HL-60 (cell line): ENCODE measurements at regions not wholly inside any gene's neighbourhood (a gene's known extent, or its start where the extent isn't known, plus 50 kb on each side); places are given as distances from the start of the nearest gene placed in this dataset.

Source experiments
- GABPA ChIP-seq: IDR thresholded peaks from 2 replicates; pipeline ENCODE4 v1.6.1; 2012; ENCODE audit warnings: low read depth
- POLR2AphosphoS5 ChIP-seq: IDR thresholded peaks from 2 replicates; pipeline ENCODE4 v1.6.1; 2012; ENCODE audit warnings: low read depth
- SPI1 ChIP-seq: IDR thresholded peaks from 2 replicates; pipeline ENCODE4 v1.6.1; 2012; ENCODE audit warnings: low read depth, mild to moderate bottlenecking, borderline replicate concordance
- TF ChIP-seq, protein P1 (sequence below): IDR thresholded peaks from one replicate; pipeline ENCODE4 v1.5.1; 2011; ENCODE audit warnings: low read length, control low read depth, inconsistent platforms; ENCODE audit not compliant: insufficient read depth
- TF ChIP-seq, protein P2 (sequence below): IDR thresholded peaks from 2 replicates; pipeline ENCODE4 v1.6.1; 2012; ENCODE audit warnings: low read depth; ENCODE audit not compliant: insufficient replicate concordance

DNA sequence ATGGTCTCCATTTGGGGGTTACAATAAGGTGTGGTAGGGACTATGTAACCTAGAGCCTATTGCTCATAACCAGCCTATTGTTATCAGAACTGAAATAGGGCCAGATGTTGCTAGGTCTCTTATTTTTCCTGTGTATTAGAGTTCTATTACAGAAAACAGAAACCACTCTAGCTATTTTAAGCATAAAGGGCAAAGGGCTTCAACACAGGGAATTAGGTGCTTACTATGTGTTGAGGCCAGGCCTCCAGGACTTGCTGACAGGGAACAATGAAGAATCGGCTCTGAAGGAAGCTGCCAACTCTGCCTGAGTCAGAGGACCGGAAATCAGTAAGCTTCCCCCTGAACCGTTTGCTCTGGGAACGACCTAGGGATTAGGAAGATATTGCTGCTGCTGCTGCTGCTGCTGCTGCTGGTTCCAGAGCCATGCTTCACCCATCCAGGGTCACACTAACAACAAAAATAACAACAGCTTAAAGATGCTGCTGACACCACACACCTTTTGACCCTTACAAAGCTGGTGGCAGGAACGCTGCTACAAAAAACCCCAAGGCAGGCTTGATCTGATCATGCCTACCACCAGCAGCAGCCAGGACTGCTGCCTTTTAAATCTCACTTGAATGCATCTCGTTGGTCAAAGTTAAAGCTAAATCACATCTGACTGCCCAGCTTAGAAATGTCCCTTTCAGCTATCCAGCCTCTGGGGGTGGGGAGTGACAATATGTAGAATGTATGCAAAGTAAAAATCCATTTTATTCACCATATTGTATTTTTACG, 276.9 kb upstream of the IL12A start:
- TF ChIP-seq, protein P1, sequence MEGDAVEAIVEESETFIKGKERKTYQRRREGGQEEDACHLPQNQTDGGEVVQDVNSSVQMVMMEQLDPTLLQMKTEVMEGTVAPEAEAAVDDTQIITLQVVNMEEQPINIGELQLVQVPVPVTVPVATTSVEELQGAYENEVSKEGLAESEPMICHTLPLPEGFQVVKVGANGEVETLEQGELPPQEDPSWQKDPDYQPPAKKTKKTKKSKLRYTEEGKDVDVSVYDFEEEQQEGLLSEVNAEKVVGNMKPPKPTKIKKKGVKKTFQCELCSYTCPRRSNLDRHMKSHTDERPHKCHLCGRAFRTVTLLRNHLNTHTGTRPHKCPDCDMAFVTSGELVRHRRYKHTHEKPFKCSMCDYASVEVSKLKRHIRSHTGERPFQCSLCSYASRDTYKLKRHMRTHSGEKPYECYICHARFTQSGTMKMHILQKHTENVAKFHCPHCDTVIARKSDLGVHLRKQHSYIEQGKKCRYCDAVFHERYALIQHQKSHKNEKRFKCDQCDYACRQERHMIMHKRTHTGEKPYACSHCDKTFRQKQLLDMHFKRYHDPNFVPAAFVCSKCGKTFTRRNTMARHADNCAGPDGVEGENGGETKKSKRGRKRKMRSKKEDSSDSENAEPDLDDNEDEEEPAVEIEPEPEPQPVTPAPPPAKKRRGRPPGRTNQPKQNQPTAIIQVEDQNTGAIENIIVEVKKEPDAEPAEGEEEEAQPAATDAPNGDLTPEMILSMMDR: no peak
- no peak for TF ChIP-seq POLR2AphosphoS5
- no peak for TF ChIP-seq GABPA
- TF ChIP-seq, protein P2, sequence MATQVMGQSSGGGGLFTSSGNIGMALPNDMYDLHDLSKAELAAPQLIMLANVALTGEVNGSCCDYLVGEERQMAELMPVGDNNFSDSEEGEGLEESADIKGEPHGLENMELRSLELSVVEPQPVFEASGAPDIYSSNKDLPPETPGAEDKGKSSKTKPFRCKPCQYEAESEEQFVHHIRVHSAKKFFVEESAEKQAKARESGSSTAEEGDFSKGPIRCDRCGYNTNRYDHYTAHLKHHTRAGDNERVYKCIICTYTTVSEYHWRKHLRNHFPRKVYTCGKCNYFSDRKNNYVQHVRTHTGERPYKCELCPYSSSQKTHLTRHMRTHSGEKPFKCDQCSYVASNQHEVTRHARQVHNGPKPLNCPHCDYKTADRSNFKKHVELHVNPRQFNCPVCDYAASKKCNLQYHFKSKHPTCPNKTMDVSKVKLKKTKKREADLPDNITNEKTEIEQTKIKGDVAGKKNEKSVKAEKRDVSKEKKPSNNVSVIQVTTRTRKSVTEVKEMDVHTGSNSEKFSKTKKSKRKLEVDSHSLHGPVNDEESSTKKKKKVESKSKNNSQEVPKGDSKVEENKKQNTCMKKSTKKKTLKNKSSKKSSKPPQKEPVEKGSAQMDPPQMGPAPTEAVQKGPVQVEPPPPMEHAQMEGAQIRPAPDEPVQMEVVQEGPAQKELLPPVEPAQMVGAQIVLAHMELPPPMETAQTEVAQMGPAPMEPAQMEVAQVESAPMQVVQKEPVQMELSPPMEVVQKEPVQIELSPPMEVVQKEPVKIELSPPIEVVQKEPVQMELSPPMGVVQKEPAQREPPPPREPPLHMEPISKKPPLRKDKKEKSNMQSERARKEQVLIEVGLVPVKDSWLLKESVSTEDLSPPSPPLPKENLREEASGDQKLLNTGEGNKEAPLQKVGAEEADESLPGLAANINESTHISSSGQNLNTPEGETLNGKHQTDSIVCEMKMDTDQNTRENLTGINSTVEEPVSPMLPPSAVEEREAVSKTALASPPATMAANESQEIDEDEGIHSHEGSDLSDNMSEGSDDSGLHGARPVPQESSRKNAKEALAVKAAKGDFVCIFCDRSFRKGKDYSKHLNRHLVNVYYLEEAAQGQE: no peak
- TF ChIP-seq SPI1: no peak
